ENCODE measurements at regions not wholly inside any gene's neighbourhood (a gene's known extent, or its start where the extent isn't known, plus 50 kb on each side); places are given as distances from the start of the nearest gene placed in this dataset.

- DNase-seq (ENCODE audit: low read depth) = no peak
- no peak overlapping the region for H3K4me3 ChIP-seq (ENCODE audit: low read length)
- peak; percentile 70 for TF ChIP-seq CTCF (conservative IDR thresholded peaks at IDR 0.05; ENCODE audit: low read depth, low read length)
These were observed 71.2 kb upstream of the FOXK1 start for GRCh38 chr7:4610768-4611467.

- no peak for TF ChIP-seq CTCF (conservative IDR thresholded peaks at IDR 0.05; ENCODE audit: low read depth, low read length)
- H3K4me3 ChIP-seq (ENCODE audit: low read length) = no peak overlapping the region
- DNase-seq (ENCODE audit: low read depth) = no peak
These were observed 69.9 kb upstream of the FOXK1 start for GRCh38 chr7:4612237-4612636.

GRCh38 chr7:4612939-4613841 is 68.9 kb upstream of the FOXK1 start:
- H3K4me3 ChIP-seq (ENCODE audit: low read length) = no peak overlapping the region
- no peak for DNase-seq (ENCODE audit: low read depth)
- no peak for TF ChIP-seq CTCF (conservative IDR thresholded peaks at IDR 0.05; ENCODE audit: low read depth, low read length)

GRCh38 chr7:4613846-4614548 is 68.1 kb upstream of the FOXK1 start:
- DNase-seq (ENCODE audit: low read depth) = no peak
- H3K4me3 ChIP-seq (ENCODE audit: low read length) = no peak overlapping the region
- no peak for TF ChIP-seq CTCF (conservative IDR thresholded peaks at IDR 0.05; ENCODE audit: low read depth, low read length)

GRCh38 chr7:4616116-4616515 is 66.0 kb upstream of the FOXK1 start:
- DNase-seq (ENCODE audit: low read depth) = no peak
- H3K4me3 ChIP-seq (ENCODE audit: low read length) = no peak overlapping the region
- TF ChIP-seq CTCF (conservative IDR thresholded peaks at IDR 0.05; ENCODE audit: low read depth, low read length) = no peak

- DNase-seq (ENCODE audit: low read depth) = no peak
- no peak for TF ChIP-seq CTCF (conservative IDR thresholded peaks at IDR 0.05; ENCODE audit: low read depth, low read length)
- no peak overlapping the region for H3K4me3 ChIP-seq (ENCODE audit: low read length)
These were observed 60.7 kb upstream of the FOXK1 start for GRCh38 chr7:4621396-4621795.

All from retinal pigment epithelial cell (primary cell).